ENCODE measurements at regions not wholly inside any gene's neighbourhood (a gene's known extent, or its start where the extent isn't known, plus 50 kb on each side); places are given as distances from the start of the nearest gene placed in this dataset.

- TF ChIP-seq ATF7 (IDR thresholded peaks at IDR 0.05; ENCODE audit: low read depth), result no peak
- no peak for TF ChIP-seq ZNF384 (IDR thresholded peaks at IDR 0.05; ENCODE audit: borderline replicate concordance, low read depth, low read length)
- TF ChIP-seq EP300 (IDR thresholded peaks at IDR 0.05; ENCODE audit: borderline replicate concordance in 1 of 2, control insufficient read depth in 1 of 2, low read depth in 2 of 2, low read length in 2 of 2), result no peak
- no peak for TF ChIP-seq PKNOX1 (IDR thresholded peaks at IDR 0.05)
- TF ChIP-seq LARP7 (IDR thresholded peaks at IDR 0.05), result no peak
- TF ChIP-seq HDAC6 (IDR thresholded peaks at IDR 0.05; ENCODE audit: unreplicated experiment), result no peak
- TF ChIP-seq ZBTB11 (CRISPR knock-in tag; IDR thresholded peaks at IDR 0.05), result no peak
- no peak for TF ChIP-seq POU2F2 (IDR thresholded peaks at IDR 0.05; ENCODE audit: borderline replicate concordance, low read depth, low read length)
- TF ChIP-seq STAT3 (IDR thresholded peaks at IDR 0.05; ENCODE audit: low read depth, low read length), result no peak
- no peak for TF ChIP-seq SUZ12 (IDR thresholded peaks at IDR 0.05; ENCODE audit: unreplicated experiment)
- TF ChIP-seq GATAD2B (conservative IDR thresholded peaks at IDR 0.05; ENCODE audit: low read depth), result no peak
- FAIRE-seq (no peak), DNase-seq (ENCODE audit: low read depth, low spot score) (no peak), ATAC-seq (no peak)
- H3K27me3 ChIP-seq (replicated peaks in 1 of 2; ENCODE audit: control insufficient read depth in 2 of 2, insufficient read depth in 2 of 2, low read length in 1 of 2), result no peaks in the 10 kb centered on the region
- intact Hi-C loops (cut with micrococcal nuclease; ENCODE audit: unreplicated experiment), result no loop called here
- 26% methylated on average over 4 of the region's 4 CpGs for WGBS (ENCODE audit: insufficient coverage, insufficient replicate concordance, low lambda C conversion rate, missing lambda C conversion rate)
- ChIA-PET POLR2A (no interaction called here), RAD21 (ENCODE audit: unreplicated experiment) (no interaction called here), CTCF (no interaction called here), SMC1A (ENCODE audit: uncharacterized antibody, unreplicated experiment) (no interaction called here)
- no peaks in the 10 kb centered on the region for H3K36me3 ChIP-seq (ENCODE audit: control insufficient read depth in 2 of 2, insufficient read depth in 2 of 2, low read length in 1 of 2)
- no peak overlapping the region for H3K4me3 ChIP-seq
- no peaks in the 10 kb centered on the region for H4K20me1 ChIP-seq (ENCODE audit: control insufficient read depth, insufficient read depth)
- H3K9ac ChIP-seq (ENCODE audit: control insufficient read depth, insufficient read depth, low read length), result no peak overlapping the region
- no peak overlapping the region for H2AFZ ChIP-seq (ENCODE audit: control insufficient read depth, low read depth, low read length)
- no peaks in the 10 kb centered on the region for H3K79me2 ChIP-seq (ENCODE audit: control insufficient read depth, insufficient read depth, low read length)
- H3K4me1 ChIP-seq (ENCODE audit: control insufficient read depth, insufficient read depth, low read length), result no peaks in the 10 kb centered on the region
- no peak overlapping the region for H3K4me2 ChIP-seq (ENCODE audit: control insufficient read depth, insufficient read depth)
- in situ Hi-C loops (cut with MboI), result no loop called here
- no TSS peak for BruUV-seq (replicated peaks)
- H3K27ac ChIP-seq (ENCODE audit: control insufficient read depth, insufficient read depth), result no peak overlapping the region
- H3K9me3 ChIP-seq (replicated peaks; ENCODE audit: control insufficient read depth, insufficient read depth, low read length), result no peaks in the 10 kb centered on the region
Observed at GRCh38 chr20:11324990-11325389, 592.7 kb upstream of the BTBD3 start.

Data from GM12878 (cell line).